NCI-H2029 treated with DMSO at 0.1 percent for 48 hours (cell line): ENCODE measurements at regions not wholly inside any gene's neighbourhood (a gene's known extent, or its start where the extent isn't known, plus 50 kb on each side); places are given as distances from the start of the nearest gene placed in this dataset.
A peak's percentile ranks its signal among the peaks of the same experiment; 100 is the strongest.

ENCODE experiments used
- DNase-seq: peaks from one replicate; lab custom pipeline; 2025; lab: John Stamatoyannopoulos, UW

DNA sequence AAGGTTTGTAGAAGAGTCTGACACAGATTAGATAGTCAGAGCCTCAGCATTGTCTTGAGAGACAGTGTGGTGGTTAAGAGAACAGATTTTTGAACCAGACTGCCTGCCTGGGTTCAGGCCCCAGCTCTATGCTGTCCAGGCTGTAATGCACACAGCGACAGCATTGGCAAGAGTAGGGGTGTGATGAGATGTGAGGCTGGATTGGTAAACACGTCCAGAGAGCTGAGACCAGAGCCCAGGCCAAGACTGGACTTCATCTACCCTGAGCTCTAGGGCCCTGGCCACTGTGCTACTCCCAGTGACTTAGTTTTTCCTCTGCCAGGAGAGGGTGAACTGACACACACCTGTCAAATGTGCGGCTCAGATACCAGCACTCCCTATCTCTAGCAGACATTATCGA is 360.4 kb downstream of the RPS24 start:
- DNase-seq, result no peak

DNA sequence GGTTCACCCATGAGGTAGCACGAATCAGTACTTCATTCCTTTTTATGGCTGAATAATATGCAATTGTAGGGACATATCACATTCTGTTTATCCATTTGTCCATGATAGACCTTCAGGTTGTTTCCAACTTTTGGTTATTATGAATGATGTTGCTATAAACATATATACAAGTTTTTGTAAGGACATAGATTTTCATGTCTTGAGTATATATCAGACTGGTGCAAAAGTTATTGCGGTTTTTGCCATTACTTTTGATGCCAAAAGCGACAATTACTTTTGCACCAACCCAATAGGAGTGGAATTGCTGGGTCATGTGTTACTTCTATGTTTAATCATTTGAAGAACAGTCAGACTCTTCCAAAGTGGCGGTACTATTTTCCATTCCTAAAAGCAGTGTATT is 361.5 kb downstream of the RPS24 start:
- DNase-seq, result no peak

DNA sequence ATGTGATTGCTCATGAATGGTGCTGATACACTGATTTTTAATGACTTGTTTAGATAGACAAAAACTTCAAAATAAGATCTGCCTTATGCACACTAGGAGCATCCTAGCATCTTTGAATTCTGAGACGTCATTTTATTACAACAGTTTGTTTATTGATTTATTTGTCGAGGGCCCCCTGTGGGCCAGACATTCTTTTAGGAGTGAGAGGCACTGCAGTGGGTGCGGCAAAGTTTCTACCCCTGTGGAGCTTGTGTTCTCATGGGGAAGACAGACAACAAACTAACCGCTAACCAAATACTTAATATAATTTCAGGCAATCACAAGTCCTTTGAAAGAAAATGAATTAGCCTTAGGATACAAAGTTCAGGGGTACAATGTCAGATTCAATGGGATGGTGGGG is 363.1 kb downstream of the RPS24 start:
- no peak for DNase-seq

DNA sequence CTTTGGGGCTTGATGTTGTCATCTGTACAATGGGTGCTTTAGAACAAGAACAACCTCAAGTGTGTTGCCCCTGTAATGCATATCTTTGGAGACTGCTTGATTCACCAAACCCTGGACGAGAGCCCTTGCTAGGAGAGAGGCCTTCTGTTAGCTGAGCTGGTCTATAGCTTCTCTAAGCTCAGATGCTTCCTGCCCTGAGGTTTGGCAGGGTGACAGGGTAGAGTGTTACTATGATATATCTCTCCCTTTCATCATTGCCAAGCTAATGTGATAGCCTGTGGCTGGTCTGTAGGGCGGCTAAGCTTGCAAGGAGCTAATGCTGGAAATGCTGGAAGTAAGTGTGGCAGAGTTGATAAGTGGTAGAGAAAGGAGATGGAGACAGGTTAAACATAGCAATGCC is 364.1 kb downstream of the RPS24 start:
- no peak for DNase-seq

DNA sequence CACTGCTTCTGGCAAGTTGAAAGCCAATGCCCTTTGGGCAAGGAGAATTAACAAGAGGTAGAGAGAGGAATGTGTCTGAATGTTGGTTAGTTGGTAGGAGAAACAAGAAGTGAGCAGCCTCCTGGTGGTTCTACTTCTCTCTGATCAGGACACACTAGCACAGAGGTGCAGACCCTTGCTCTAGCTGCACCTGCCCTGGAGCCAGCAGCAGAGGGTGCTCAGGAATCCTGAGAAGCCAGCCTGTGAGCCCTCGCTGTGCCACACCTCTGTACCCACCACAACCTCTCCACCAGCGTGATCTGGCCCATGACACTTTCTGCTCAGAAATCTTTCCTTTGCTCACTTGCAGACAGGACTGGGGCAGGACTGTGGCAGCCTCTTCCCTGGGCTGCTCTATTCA is 364.7 kb downstream of the RPS24 start:
- DNase-seq, result no peak

DNA sequence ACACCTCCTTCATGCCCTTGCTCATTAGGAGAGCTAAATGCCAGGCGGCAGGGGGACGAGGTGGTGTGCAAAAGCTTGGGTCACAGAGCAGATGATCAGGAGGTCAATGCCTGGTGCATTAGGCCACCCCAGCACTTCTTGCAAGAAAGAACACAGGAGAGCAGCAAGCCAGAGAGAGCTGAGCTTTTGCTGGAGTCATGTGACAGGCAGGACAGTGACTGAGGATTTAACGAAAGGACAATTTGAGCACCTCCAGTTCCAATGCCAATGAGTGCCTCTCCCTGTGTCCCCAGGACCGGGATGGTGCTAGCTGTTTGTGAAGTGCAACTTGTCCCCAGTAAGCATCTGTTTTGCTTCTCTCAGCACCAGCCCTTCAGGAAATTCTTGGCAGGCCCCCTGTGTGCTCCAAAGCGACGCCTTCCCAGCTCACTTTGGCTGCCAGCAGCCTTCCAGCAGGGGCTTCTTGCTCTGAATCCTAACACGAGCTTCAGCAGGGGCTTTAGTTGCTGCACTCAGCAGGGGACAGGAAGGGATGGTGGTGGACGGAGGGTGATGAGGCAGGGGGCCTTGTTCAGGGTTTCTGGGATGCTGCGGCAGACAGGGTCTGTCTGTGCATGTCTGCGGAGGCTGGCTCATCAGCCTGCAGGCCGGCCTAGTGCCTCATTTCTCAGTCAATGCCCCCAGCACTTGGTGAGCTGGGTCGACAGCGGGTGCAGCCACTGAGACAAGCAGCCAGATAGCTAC is 368.1 kb downstream of the RPS24 start:
- no peak for DNase-seq

DNA sequence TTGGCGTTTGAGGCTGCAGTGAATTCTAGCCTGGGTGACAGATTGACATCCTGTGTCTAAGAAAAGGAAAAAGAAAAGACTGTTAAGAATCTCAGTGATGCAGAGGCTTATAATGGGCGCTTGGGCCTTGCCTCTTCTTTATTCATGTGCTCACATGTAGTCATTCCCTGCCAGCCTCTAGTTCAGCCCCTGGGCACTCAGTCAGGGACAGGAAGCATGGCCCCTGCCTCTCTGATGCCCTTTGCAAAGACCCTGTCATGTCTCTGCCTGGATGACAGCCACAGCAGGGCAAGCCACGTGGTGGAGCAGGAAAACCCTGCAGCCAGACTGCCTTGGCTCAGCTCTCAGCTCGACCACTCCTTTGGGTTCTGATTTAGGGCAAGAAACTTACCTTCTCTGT is 368.9 kb downstream of the RPS24 start:
- no peak for DNase-seq

DNA sequence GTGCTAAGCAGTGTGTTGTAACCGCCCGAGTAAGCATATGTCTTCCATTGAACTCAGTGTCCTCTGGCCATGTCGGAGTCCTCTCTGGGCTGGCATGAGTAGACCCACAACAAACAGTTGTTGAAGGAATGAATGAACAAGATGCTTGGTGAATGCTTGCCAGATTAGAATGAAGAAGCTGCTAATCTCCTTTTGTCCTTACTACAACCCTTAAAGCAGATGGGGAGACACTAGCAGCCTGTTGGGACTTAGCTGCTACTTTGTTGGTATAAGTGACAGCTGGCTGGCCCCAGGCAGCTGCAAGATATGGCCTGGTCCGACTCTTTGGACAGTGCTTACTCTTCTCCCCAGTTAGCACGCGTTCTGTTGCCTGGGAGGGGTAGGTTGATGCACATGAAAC is 370.1 kb downstream of the RPS24 start:
- DNase-seq, result no peak

DNA sequence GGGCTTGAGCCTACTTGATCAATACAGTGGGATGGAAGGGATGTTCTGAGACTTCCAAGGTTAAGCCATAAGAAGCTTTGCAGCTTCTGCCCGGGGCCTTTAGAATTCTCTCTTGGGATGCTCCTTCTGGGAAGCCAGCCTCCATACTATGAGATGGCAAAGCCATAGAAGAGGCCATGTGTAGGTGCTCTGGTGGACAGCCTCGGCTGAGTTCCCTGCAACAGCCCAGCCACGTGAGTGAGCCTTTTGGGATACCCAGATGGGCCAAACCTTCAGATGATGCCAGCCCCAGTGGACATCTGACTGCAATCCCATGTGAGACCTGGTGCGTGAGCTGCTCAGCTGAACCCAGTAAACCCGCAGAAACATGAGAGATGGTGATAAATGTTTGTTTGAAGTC is 370.6 kb downstream of the RPS24 start:
- DNase-seq, result no peak

DNA sequence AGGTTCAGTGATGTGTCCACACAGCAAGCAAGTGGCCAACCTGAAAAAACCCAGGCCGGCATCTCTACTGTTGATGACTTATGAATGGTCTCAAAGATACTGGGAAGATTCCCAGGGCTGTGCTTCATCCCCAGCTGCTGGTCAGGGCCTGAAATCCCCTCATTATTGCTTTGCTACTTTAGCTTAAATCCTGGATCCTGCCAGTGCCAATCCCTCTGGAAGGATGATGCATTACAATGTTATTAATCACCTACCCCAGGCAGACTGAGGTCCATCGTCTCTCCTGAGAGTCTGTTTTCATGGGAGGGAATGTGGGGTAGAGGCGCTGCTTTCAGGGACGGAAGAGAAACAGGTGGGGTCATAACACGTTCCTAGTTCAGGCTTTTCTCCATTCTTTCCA is 371.6 kb downstream of the RPS24 start:
- DNase-seq, result no peak

DNA sequence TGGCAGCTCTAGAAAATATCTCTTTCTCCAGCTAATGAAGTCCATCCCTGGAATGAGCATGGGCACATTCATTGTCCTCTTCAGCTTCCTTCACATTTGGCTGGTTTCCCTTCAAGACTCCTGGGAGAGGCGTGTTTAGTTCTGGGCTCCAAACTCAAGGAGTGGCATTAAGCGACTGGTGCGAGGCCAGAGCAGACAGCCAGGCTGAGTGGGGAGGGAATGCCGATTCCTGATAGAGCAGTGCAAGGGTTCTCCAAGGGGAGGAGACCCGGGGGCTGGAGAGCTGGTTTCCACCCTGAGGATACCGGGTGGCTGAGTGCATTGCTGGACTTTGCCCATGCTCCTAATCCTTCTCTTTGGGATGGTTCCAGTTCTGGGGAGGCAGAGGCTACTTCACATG is 372.1 kb downstream of the RPS24 start:
- DNase-seq, result no peak

DNA sequence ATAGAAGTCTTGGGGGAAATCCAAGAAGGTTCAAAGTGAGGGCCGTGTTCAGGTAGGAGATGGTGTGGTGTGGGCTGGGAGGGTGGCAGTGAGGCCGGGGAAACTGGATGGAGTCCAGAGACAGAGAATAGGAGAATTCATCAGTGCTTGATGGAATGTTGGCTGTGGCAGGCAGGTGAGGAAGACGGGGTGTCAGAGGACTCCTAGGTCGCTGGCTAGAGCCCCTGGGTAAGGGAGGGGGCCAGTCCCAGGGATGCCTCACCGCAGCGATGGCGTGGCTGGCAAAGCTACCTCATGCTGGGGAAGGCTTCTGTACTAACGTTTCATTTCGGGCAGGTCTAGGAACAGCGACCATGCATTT is 373.0 kb downstream of the RPS24 start:
- DNase-seq, result no peak

DNA sequence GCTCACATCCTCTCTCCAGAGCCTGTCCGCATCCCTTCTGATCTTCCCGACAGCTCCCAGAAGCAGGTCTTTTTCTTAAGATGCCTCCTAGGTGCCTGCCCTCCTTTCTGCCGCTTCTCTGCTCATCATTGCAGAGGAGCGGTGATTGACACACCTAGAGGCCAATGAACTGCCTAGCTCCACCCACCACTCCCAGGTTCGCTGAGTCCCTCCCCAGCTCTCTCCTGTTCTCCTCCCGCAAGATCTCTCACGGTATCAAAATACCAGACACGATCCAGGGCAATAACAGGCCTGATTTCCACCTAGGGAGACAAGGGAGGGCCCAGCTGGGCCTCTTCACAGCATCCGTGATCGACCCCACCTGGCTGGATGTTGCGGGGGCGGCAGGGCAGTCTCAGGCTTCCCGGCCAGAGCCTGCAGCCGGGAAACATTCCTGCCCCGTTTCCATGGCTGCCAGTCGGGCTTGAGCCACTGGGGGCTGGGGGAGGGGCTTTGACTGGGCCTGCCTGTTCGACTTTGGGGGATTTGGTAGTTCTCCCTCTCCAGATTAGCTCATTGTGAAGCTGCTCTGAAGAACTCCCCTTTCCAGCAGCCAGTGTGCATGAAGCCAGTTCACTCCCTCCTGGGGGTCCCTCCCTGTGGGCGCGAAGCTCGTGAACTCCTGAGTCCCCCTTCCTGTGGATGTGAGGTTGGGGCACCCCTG is 373.5 kb downstream of the RPS24 start:
- DNase-seq, result peak; percentile 34

DNA sequence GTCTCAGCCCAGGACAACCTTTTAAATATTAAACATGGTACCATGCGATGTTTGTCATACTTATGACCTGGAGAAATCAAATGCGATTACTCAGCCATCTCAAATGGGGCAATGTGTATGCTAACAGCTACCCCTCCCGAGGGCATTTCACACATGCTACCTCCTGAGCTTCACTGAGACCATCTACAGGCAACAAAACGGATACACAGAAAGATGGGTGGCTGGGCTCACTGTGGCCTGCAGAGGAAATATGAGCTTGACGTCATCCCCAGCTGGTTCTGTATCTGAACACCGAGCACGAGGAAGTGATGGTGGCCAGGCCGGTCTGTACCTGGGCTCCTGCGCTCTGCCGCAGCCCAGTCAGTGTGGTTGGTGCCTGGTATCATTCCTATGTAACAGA is 374.3 kb downstream of the RPS24 start:
- no peak for DNase-seq

DNA sequence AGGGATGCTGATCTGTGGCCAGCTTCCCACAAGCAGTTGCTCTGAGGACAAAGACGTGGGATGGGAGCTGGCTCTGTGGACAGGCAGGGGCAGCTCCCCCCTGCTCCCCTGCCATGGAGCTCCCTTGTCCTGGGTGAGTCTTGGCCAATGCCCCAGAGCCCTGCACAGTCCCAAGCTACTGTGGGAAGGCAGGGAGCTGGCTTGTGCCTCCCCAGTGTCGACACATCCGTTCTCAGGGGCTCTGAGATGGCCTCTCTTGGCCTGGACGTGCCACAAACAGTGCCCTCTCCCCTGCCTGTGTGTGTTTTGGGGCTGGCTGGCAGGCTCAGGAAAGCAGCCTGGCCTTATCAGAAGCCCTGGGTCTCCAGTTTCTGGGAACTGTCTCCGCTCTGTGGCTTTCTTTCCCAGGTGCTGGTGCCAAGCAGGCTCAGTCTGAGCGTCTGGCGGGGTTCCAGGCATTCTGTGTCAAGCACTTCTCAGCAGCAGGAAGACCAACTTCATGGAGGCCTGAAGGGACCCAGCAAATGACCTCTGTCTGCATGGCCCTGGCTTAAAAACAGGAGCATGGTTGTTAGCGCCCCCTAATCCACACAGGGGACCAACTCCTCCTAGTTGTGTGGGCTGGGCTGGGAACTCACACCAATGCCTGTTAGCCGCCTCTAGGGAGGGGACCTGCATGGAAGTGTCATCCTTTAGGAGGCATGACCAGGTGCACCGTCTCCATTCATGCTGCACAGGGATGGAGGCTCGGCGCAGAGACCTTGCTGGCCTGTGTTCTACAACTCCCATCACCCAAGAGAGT is 375.2 kb downstream of the RPS24 start:
- peak; percentile 45 for DNase-seq

DNA sequence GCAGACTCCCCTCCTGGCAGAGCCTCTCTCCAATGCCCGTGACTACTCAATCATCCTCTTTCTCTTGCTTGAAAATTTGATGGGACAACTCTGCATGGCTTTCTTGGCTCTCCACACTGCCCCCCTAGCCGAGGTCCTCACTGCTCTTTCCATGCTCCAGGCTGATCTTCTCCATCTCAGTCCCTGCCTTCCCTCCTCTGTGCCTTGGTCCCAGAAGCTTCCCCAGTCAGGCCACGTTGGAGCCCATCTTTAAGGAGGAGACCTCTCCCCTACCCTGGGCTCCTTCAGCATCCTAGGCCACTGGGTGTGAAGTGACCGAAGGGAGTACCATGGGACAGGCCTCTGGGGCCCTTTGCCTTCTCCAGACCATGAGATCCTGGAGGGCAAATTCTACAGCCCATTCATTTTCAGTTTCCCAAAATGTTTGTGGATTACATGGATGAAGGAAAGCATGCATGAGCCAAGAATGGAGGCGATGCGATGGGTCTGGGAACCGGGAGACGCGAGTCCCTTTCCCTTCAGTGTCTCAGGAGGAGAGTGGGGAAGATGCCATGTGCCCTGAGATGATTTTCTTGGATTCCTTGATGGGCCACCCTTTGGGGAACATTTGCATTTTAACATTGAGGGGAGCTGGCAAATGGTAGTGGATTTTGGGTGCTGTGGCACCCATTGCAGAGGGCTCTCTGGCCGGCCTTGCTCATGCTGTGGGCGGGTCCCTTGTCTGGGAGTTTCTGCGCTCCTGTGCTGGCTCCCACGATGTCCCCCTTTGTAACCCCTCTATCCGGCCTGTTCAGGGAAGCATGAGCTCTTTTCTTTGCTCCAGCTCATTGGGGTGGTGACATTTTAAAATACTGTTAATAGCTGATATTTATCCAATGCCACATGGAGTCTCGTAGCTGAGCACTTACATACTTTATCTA is 376.6 kb downstream of the RPS24 start:
- no peak for DNase-seq

DNA sequence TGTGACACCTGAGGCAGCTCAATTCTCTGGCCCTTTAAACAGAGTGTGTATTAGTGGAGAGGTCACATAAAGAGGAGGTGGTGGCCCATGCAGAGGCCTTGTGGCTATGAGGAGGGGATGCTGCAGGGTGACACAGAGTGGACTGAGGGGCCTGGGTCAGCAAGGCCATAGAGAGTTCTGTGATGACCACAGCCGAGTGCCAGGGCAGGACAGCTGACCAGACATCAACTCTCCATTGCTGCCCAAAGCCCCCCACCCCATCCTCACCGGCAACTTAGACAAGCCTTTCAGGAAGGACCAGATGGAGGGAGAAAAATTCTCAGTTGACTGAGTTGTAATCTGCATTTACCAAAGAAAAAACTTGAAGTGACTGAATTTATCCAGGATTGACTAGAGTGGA is 378.1 kb downstream of the RPS24 start:
- no peak for DNase-seq

DNA sequence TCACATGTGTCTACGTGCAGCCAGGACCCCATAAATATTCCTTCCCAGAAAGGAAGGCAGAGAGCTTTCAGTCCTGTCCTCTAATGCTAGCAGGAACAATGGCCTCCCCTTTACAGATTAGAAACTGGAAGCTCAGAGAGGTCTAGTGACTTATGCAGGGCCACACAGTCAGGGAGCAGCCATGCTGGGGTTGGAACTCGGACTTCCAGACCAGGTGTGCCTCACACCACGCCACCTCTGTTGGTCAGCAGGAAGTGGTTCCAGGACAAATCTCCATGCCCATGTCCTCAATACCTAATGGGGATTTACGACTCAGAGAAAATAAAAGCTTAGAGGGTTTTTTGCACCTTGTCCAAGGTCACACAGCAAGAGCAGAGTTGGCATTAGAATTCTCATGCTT is 378.9 kb downstream of the RPS24 start:
- no peak for DNase-seq

DNA sequence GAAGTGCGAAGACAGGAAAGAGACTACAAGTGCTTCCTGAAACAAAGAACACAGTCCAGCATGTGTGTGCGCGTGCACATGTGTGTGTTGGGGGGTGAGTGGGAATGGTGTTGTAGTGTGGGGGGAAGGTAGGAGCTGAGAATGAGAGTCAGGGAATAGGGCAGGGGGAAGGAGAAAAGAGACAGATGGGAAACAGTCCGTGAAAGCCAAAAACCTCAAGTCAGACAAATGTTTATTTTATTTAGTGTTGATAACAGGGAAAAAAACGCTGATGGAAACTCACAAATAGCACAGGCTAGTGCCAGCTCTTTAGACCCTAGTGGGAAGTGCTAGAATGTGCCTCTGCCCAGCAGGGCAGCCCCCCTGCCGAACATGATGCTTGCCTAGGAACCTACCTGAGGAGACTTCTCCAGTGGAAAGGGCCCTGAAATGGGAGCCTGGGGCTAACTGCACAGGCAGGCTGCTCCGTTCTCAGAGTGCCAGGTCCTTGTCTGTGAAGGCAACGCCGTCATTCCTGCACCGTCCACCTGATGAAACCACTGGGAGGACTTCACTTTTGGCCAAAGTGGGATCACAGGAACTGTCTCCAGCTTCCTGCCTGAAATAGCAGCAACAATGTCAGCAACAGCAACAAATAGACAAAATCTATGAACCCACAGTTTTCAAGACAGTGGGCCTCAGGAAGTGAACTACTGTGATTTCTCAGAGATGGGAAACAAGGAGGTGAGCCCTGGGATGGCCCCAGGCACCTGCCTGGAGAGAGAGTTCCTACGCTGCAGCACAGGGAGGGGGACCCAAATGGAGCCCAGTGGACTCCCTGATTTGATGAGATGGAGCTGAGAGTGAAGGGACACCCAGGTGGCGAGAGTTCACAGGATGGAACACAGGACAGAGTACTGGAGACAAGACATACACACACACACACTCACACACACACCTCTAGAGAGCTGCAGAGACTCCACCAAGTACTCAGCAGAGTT is 379.7 kb downstream of the RPS24 start:
- no peak for DNase-seq

DNA sequence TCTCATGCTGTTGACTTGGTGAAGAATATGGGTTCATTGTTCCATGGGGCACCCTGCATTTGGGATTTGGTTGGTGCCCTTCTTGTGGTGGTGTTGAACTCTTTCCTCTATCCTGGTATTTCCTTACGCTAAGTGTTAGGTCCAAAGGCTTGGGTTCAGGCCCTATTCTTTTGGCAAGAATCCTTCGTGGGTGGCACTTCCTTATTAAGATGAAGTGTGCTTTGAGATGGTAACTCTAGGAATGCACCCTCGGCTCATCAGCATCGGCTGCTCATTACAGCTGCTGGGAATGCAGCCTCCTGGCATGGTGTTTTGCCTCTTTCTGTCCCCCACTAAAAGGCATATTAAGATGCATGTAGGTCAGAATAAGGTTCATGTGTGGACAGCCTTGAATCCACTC is 380.7 kb downstream of the RPS24 start:
- no peak for DNase-seq

DNA sequence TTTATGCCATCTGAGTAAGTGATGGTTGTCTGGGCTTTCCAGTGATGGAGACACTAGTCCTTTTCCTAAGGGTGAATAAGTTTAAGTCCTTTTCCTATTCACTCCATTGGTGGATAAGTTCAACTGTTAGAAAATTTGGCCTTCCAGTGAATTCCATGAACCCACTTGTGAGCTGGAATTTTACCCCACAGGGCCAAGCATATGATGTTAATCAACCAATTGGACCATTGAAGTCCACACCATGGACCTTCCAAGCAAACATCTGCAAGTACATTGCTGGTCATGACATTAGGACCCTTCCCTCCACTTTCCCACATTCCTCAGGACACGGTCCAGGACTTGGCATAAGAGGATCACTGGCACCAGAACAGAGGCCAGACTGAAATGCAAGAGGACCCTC is 381.4 kb downstream of the RPS24 start:
- no peak for DNase-seq
